Gastroesophageal sphincter (tissue), 3 donors: ENCODE measurements at regions not wholly inside any gene's neighbourhood (a gene's known extent, or its start where the extent isn't known, plus 50 kb on each side); places are given as distances from the start of the nearest gene placed in this dataset.

Source experiments
- CTCF ChIP-seq, 4 experiments: fragments of 200-600 bp in 2 of 4; fragments of 450-650 bp in 2 of 4; sonication (generic) in 1 of 4; IDR thresholded peaks; one replicate each; pipeline ENCODE4 v1.5.1; 2017 to 2019; ENCODE audit warnings: antibody characterized with exemption in 4 of 4, mild to moderate bottlenecking in 2 of 4, moderate library complexity in 2 of 4
- POLR2A ChIP-seq, 2 donors: fragments of 450-650 bp; IDR thresholded peaks; one replicate each; pipeline ENCODE4 v1.6.1; 2017; ENCODE audit warnings: antibody characterized with exemption in 2 of 2, mild to moderate bottlenecking in 2 of 2, moderate library complexity in 1 of 2

- TF ChIP-seq POLR2A (IDR thresholded peaks at IDR 0.05) (no peak), CTCF (IDR thresholded peaks at IDR 0.05) (no peak)
These were observed 759.7 kb upstream of the ZNF608 start for GRCh38 chr5:125506124-125506523.
